ENCODE measurements at regions not wholly inside any gene's neighbourhood (a gene's known extent, or its start where the extent isn't known, plus 50 kb on each side); places are given as distances from the start of the nearest gene placed in this dataset.
"Not testable (repeated sequence)": the region's sequence is repeated elsewhere in the genome, so short reads cannot be mapped to it uniquely, and the experiment has no call there.

DNA sequence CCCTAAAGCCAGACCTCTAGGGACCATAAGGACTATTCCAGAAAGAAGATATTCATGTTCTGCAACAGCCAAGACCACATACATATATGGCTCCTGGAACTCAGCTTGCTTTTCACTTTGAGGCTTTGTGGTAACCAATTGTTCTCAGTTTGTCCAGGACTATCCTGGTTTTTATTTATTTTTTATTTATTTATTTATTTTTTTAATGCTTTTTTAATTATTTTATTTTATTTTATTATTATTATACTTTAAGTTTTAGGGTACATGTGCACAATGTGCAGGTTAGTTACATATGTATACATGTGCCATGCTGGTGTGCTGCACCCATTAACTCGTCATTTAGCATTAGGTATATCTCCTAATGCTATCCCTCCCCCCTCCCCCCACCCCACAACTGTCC lies 201.1 kb downstream of the DIO2 start:
- ATAC-seq (replicated peaks in 1 of 4); H3K27me3 ChIP-seq (replicated peaks in 1 of 2; ENCODE audit: control insufficient read depth in 2 of 2, extremely low read depth in 1 of 2, insufficient read depth in 2 of 2, low read length in 1 of 2); DNase-seq; H3K36me3 Mint-ChIP-seq; H3K27me3 Mint-ChIP-seq; H3K27ac Mint-ChIP-seq; H3K4me3 ChIP-seq (ENCODE audit: control insufficient read depth in 1 of 2, extremely low read depth in 1 of 2, low read length in 1 of 2); H3K4me1 ChIP-seq (ENCODE audit: control insufficient read depth in 1 of 2, extremely low read depth in 1 of 2, insufficient read depth in 2 of 2, low read length in 2 of 2); H3K9me3 ChIP-seq; H3K36me3 ChIP-seq (ENCODE audit: control insufficient read depth in 2 of 2, extremely low read depth in 1 of 2, insufficient read depth in 1 of 2, low read length in 1 of 2); H3K27ac ChIP-seq (ENCODE audit: low read length); H3K4me1 Mint-ChIP-seq; CTCF ChIA-PET; POLR2A ChIA-PET; H3K4me3 Mint-ChIP-seq: not testable (repeated sequence)
- peaks cover 1 to 17% (median 9%) of the 10 kb centered on the region in 3 donors for H3K9me3 Mint-ChIP-seq
- WGBS (ENCODE audit: insufficient coverage): no CpG with 5 or more reads among the region's 1 CpG

DNA sequence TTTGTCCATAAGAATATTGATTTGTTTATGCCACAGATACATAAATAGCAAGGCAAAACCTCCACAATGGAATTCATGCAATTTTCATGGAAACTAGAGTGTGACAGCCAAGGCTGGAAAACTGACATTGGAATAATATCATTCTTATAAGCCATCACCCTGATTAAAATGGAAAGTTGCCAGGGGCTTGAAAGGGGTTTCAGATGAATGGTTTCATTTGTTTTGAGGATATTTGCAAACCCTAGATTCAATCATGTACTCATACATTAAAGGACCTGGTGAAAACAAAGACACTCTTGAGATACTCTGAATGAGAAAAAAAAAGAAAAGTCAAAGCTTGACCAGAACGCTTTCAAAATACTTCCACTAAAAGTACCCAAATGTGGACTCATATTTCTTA lies 205.7 kb downstream of the DIO2 start:
- Mint-ChIP-seq H3K27me3 (no peaks in the 10 kb centered on the region), H3K4me3 (no peak overlapping the region), H3K36me3 (no peaks in the 10 kb centered on the region), H3K9me3 (peaks cover 3 to 9% (median 6%) of the 10 kb centered on the region in 3 donors), H3K27ac (no peak overlapping the region), H3K4me1 (no peaks in the 10 kb centered on the region)
- Histone ChIP-seq H3K36me3 (ENCODE audit: control insufficient read depth in 2 of 2, extremely low read depth in 1 of 2, insufficient read depth in 1 of 2, low read length in 1 of 2) (no peaks in the 10 kb centered on the region), H3K27ac (ENCODE audit: low read length) (no peak overlapping the region), H3K4me3 (ENCODE audit: control insufficient read depth in 1 of 2, extremely low read depth in 1 of 2, low read length in 1 of 2) (no peak overlapping the region), H3K9me3 (no peaks in the 10 kb centered on the region), H3K4me1 (ENCODE audit: control insufficient read depth in 1 of 2, extremely low read depth in 1 of 2, insufficient read depth in 2 of 2, low read length in 2 of 2) (no peaks in the 10 kb centered on the region), H3K27me3 (replicated peaks in 1 of 2; ENCODE audit: control insufficient read depth in 2 of 2, extremely low read depth in 1 of 2, insufficient read depth in 2 of 2, low read length in 1 of 2) (no peaks in the 10 kb centered on the region)
- no CpG with 5 or more reads among the region's 1 CpG for WGBS (ENCODE audit: insufficient coverage)
- DNase-seq (no peak), ATAC-seq (replicated peaks in 1 of 4) (no peak)
- ChIA-PET POLR2A (no interaction called here), CTCF (no interaction called here)

DNA sequence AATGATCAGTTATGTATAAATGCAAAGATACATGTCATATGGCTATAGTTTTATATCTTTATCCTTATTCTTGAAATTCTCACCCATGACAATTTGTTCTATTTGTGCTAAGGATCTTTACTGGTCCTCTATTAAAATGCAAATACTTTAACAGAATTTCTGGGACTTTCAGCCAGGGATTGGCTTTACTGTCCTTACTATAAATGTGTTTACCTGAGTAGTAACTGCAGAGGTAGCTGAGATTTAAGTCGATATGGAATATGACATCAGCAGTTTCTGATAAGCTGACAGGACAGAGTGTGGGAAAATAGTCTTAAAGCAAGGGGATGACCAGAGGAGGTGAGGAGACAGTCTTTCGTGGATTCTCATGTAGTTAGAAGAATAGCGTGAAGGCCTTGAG lies 206.4 kb downstream of the DIO2 start:
- H3K4me1 Mint-ChIP-seq: no peaks in the 10 kb centered on the region
- no peak overlapping the region for H3K4me3 ChIP-seq (ENCODE audit: control insufficient read depth in 1 of 2, extremely low read depth in 1 of 2, low read length in 1 of 2)
- ChIA-PET CTCF (no interaction called here), POLR2A (no interaction called here)
- no peaks in the 10 kb centered on the region for H3K9me3 ChIP-seq
- no peak overlapping the region for H3K27ac Mint-ChIP-seq
- H3K27ac ChIP-seq (ENCODE audit: low read length): no peak overlapping the region
- 75% methylated on average over 3 of the region's 3 CpGs for WGBS (ENCODE audit: insufficient coverage)
- no peaks in the 10 kb centered on the region for H3K36me3 Mint-ChIP-seq
- H3K4me1 ChIP-seq (ENCODE audit: control insufficient read depth in 1 of 2, extremely low read depth in 1 of 2, insufficient read depth in 2 of 2, low read length in 2 of 2): no peaks in the 10 kb centered on the region
- no peak overlapping the region for H3K4me3 Mint-ChIP-seq
- no peaks in the 10 kb centered on the region for H3K27me3 Mint-ChIP-seq
- DNase-seq (no peak), ATAC-seq (replicated peaks in 1 of 4) (no peak)
- H3K27me3 ChIP-seq (replicated peaks in 1 of 2; ENCODE audit: control insufficient read depth in 2 of 2, extremely low read depth in 1 of 2, insufficient read depth in 2 of 2, low read length in 1 of 2): no peaks in the 10 kb centered on the region
- H3K36me3 ChIP-seq (ENCODE audit: control insufficient read depth in 2 of 2, extremely low read depth in 1 of 2, insufficient read depth in 1 of 2, low read length in 1 of 2): no peaks in the 10 kb centered on the region
- peaks cover 3 to 15% (median 6%) of the 10 kb centered on the region in 3 donors for H3K9me3 Mint-ChIP-seq

DNA sequence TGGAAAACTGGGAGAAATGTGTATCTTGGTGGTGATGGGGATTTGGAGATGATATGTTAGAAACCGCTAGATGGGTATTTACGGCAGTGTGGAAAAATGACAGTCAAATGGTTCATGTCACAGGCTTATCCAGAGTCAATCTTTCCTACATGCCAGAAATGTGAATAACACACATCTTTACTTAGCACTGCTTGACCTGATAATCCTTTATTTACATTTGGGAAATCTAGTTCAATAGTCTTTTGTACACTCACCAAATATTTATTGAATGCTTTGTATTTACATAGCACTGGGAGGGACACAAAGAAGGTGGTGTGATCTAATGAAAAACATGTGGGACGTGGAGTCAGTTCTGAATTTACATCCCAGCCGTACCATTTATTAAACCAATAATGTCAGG lies 208.2 kb downstream of the DIO2 start:
- H3K36me3 Mint-ChIP-seq: no peaks in the 10 kb centered on the region
- H3K9me3 ChIP-seq: no peaks in the 10 kb centered on the region
- no peaks in the 10 kb centered on the region for H3K27me3 ChIP-seq (replicated peaks in 1 of 2; ENCODE audit: control insufficient read depth in 2 of 2, extremely low read depth in 1 of 2, insufficient read depth in 2 of 2, low read length in 1 of 2)
- CTCF ChIA-PET: no interaction called here
- no peak overlapping the region for H3K4me3 Mint-ChIP-seq
- no peak for ATAC-seq (replicated peaks in 1 of 4)
- H3K9me3 Mint-ChIP-seq: peaks cover 3 to 11% (median 6%) of the 10 kb centered on the region in 3 donors
- no peak overlapping the region for H3K27ac ChIP-seq (ENCODE audit: low read length)
- no peak for DNase-seq
- H3K4me1 Mint-ChIP-seq: no peaks in the 10 kb centered on the region
- no peaks in the 10 kb centered on the region for H3K27me3 Mint-ChIP-seq
- no peaks in the 10 kb centered on the region for H3K36me3 ChIP-seq (ENCODE audit: control insufficient read depth in 2 of 2, extremely low read depth in 1 of 2, insufficient read depth in 1 of 2, low read length in 1 of 2)
- no peak overlapping the region for H3K4me3 ChIP-seq (ENCODE audit: control insufficient read depth in 1 of 2, extremely low read depth in 1 of 2, low read length in 1 of 2)
- no peaks in the 10 kb centered on the region for H3K4me1 ChIP-seq (ENCODE audit: control insufficient read depth in 1 of 2, extremely low read depth in 1 of 2, insufficient read depth in 2 of 2, low read length in 2 of 2)
- POLR2A ChIA-PET: no interaction called here
- no CpG with 5 or more reads among the region's 4 CpGs for WGBS (ENCODE audit: insufficient coverage)
- no peak overlapping the region for H3K27ac Mint-ChIP-seq

DNA sequence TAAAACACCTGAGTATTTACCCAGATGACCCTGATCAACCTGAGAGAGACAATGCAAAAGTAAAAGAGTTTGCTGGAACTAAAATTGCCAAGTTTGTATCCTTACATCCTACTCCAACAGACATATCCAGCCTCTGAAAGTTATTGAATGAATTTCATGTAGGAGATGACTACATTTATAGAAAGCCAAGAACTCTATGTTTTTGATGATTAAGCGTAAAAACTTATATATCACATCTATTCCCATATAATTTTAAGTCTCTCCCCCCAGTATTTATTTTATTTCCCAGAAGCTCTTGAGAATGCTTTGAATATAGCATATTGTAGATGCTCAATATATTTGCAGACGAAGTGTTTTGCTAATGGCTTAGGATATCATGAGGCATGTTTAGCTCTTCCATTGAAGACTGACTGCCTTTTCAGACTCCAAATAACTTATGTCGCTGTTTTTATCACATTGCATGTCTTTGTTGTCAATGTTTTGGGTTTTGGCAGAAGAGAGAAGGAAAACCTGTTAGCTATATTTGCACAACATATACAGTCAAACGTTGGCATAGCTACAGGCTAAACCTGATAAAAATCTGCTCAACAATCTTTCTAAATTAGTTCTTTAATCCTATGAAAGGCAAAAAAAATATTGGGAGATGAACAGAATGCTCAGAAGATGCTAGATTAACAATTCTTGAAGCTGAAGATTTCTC lies 213.6 kb downstream of the DIO2 start:
- Histone ChIP-seq H3K36me3 (ENCODE audit: control insufficient read depth in 2 of 2, extremely low read depth in 1 of 2, insufficient read depth in 1 of 2, low read length in 1 of 2) (no peaks in the 10 kb centered on the region), H3K4me1 (ENCODE audit: control insufficient read depth in 1 of 2, extremely low read depth in 1 of 2, insufficient read depth in 2 of 2, low read length in 2 of 2) (no peaks in the 10 kb centered on the region), H3K27me3 (replicated peaks in 1 of 2; ENCODE audit: control insufficient read depth in 2 of 2, extremely low read depth in 1 of 2, insufficient read depth in 2 of 2, low read length in 1 of 2) (no peaks in the 10 kb centered on the region), H3K4me3 (ENCODE audit: control insufficient read depth in 1 of 2, extremely low read depth in 1 of 2, low read length in 1 of 2) (no peak overlapping the region), H3K27ac (ENCODE audit: low read length) (no peak overlapping the region), H3K9me3 (no peaks in the 10 kb centered on the region)
- Mint-ChIP-seq H3K27ac (no peak overlapping the region), H3K27me3 (peaks cover 0 to 4% of the 10 kb centered on the region in 2 donors), H3K4me1 (no peaks in the 10 kb centered on the region), H3K36me3 (no peaks in the 10 kb centered on the region), H3K9me3 (peaks cover 0 to 11% (median 4%) of the 10 kb centered on the region in 3 donors), H3K4me3 (no peak overlapping the region)
- no CpG with 5 or more reads among the region's 4 CpGs for WGBS (ENCODE audit: insufficient coverage)
- DNase-seq (no peak), ATAC-seq (replicated peaks in 1 of 4) (no peak)
- ChIA-PET POLR2A (no interaction called here), CTCF (no interaction called here)

DNA sequence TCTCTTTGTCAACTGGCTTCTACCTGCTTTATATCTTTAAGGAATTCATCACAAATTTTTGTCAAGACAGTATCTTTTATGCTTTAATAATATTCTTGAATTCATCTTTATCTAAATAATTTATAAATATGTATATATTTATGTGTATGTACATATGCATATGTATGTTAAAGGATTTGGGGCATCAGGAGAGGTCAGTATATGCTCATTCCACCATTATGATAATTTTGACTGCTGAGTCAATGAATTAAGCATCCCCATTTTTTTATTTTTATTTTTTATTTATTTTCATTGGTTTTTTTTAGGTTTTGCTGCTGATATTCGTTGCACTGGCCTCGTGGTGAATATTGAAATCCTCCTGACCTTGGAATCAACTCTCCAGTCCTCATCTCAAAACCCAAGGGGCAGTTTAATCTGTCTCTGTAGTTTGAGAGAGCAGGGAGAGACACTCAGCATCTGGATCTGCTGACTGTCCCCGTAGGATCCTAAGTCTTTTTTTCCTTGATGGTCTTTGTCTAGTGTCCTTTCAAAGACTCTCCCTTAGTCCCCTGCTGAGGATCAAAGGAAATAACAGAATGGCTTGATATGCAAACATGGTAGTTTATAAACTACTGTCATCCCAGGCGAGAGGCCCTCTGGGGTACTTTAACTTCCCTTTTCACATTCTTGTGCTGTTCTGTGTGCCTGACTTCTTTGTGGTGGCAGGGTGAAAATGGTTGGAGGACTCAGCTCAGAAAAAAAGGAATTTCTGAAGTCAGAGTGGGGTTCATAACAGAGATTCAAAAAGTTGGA lies 218.7 kb downstream of the DIO2 start:
- DNase-seq: no peak
- Mint-ChIP-seq H3K27me3 (peaks cover 0 to 4% of the 10 kb centered on the region in 2 donors), H3K4me1 (no peaks in the 10 kb centered on the region), H3K9me3 (peaks cover under 1 to 23% (median 2%) of the 10 kb centered on the region in 3 donors), H3K36me3 (no peaks in the 10 kb centered on the region), H3K27ac (no peak overlapping the region), H3K4me3 (no peak overlapping the region)
- H3K36me3 ChIP-seq (ENCODE audit: control insufficient read depth in 2 of 2, extremely low read depth in 1 of 2, insufficient read depth in 1 of 2, low read length in 1 of 2): no peaks in the 10 kb centered on the region
- ATAC-seq (replicated peaks in 1 of 4): no peak
- no peaks in the 10 kb centered on the region for H3K27me3 ChIP-seq (replicated peaks in 1 of 2; ENCODE audit: control insufficient read depth in 2 of 2, extremely low read depth in 1 of 2, insufficient read depth in 2 of 2, low read length in 1 of 2)
- POLR2A ChIA-PET: no interaction called here
- CTCF ChIA-PET: no interaction called here
- H3K9me3 ChIP-seq: no peaks in the 10 kb centered on the region
- no peak overlapping the region for H3K27ac ChIP-seq (ENCODE audit: low read length)
- no peak overlapping the region for H3K4me3 ChIP-seq (ENCODE audit: control insufficient read depth in 1 of 2, extremely low read depth in 1 of 2, low read length in 1 of 2)
- H3K4me1 ChIP-seq (ENCODE audit: control insufficient read depth in 1 of 2, extremely low read depth in 1 of 2, insufficient read depth in 2 of 2, low read length in 2 of 2): no peaks in the 10 kb centered on the region
- WGBS (ENCODE audit: insufficient coverage): no CpG with 5 or more reads among the region's 4 CpGs

All from T-cell (primary cell).